Fibroblast of lung (primary cell): ENCODE measurements at regions not wholly inside any gene's neighbourhood (a gene's known extent, or its start where the extent isn't known, plus 50 kb on each side); places are given as distances from the start of the nearest gene placed in this dataset.

Experiments used
- DNase-seq, 2 donors: peaks; one replicate each; pipeline versions ENCODE4 v3.0.0 to v3.0.0-alpha.2; 2010; ENCODE audit warnings: low read depth in 2 of 2
- H2AFZ ChIP-seq: 2 replicates; pipeline ENCODE4 v1.5.1; 2012; ENCODE audit warnings: low read length, control low read depth, inconsistent platforms
- H3K27ac ChIP-seq: 2 replicates; pipeline ENCODE4 v1.5.1; 2011; ENCODE audit warnings: low read length, control low read depth; ENCODE audit not compliant: insufficient read depth
- H3K27me3 ChIP-seq: 2 replicates; pipeline ENCODE4 v1.5.1; 2011; ENCODE audit warnings: mild to moderate bottlenecking, low read length; ENCODE audit not compliant: control insufficient read depth, insufficient read depth
- H3K36me3 ChIP-seq: 2 replicates; pipeline ENCODE4 v1.5.1; 2011; ENCODE audit warnings: low read length; ENCODE audit not compliant: control insufficient read depth, insufficient read depth
- H3K4me1 ChIP-seq: 2 replicates; pipeline ENCODE4 v1.5.1; 2011; ENCODE audit warnings: low read length; ENCODE audit not compliant: control insufficient read depth, insufficient read depth; ENCODE audit errors: extremely low read depth
- H3K4me2 ChIP-seq: 2 replicates; pipeline ENCODE4 v1.5.1; 2011; ENCODE audit warnings: low read length, control low read depth; ENCODE audit not compliant: insufficient read depth; ENCODE audit errors: extremely low read depth
- H3K4me3 ChIP-seq, 4 experiments: fragments of 200-600 bp in 1 of 4; sonication (generic) in 1 of 4; replicated peaks in 1 of 4; 2 replicates each; pipeline ENCODE4 v1.5.1; 2011 to 2016; ENCODE audit warnings: low read length in 4 of 4, low read depth in 3 of 4, mild to moderate bottlenecking in 3 of 4, control low read depth in 2 of 4, inconsistent platforms in 1 of 4, mixed read lengths in 1 of 4; ENCODE audit not compliant: insufficient read depth in 1 of 4; ENCODE audit errors: control extremely low read depth in 1 of 4
- H3K79me2 ChIP-seq: 2 replicates; pipeline ENCODE4 v1.5.1; 2012; ENCODE audit warnings: mild to moderate bottlenecking, low read length, inconsistent platforms; ENCODE audit not compliant: control insufficient read depth, insufficient read depth
- H3K9ac ChIP-seq: 2 replicates; pipeline ENCODE4 v1.5.1; 2011; ENCODE audit warnings: mild to moderate bottlenecking, low read length, control low read depth; ENCODE audit not compliant: insufficient read depth
- H3K9me3 ChIP-seq: 2 replicates; pipeline ENCODE4 v1.5.1; 2012; ENCODE audit warnings: low read depth, low read length; ENCODE audit not compliant: control insufficient read depth, insufficient read depth
- H4K20me1 ChIP-seq: 2 replicates; pipeline ENCODE4 v1.5.1; 2011; ENCODE audit warnings: low read length; ENCODE audit not compliant: control insufficient read depth, insufficient read depth; ENCODE audit errors: extremely low read depth
- CTCF ChIP-seq, 2 donors: IDR thresholded peaks in 1 of 2; conservative IDR thresholded peaks in 1 of 2; 1 replicate in 1 of 2; 2 replicates in 1 of 2; pipeline ENCODE4 v1.5.1; 2011 to 2012; ENCODE audit warnings: low read length in 2 of 2, control low read depth in 1 of 2, inconsistent platforms in 1 of 2, low read depth in 1 of 2, mild to moderate bottlenecking in 1 of 2
- EZH2 ChIP-seq: IDR thresholded peaks from 2 replicates; pipeline ENCODE4 v1.5.1; 2012; ENCODE audit warnings: low read length, control low read depth, mild to moderate bottlenecking; ENCODE audit errors: missing control alignments

DNA sequence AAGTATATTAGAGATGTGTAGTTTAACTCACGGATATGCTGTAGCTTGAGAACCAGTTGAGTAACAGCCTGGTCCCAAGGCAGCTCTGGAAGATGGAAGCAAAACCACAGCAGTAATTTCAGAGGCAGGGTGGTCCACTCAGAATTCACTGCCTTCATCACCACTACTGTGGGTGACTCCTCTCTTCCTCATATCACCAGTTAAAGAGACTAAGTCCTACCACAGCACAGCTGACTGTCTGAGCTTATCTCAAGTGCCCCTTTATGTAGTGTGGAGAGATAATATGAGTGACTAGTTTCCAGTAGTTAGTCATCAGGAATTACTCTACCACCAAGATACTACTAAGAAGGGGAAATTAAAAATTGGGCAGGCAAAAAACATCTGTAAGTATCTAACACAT is 1571.2 kb upstream of the C9orf72 start:
- Histone ChIP-seq H3K36me3 (no peaks in the 10 kb centered on the region), H3K4me1 (no peaks in the 10 kb centered on the region), H3K79me2 (no peaks in the 10 kb centered on the region), H3K4me3 (no peak overlapping the region), H4K20me1 (no peaks in the 10 kb centered on the region), H3K9ac (no peak overlapping the region), H3K9me3 (no peaks in the 10 kb centered on the region), H3K4me2 (no peak overlapping the region), H3K27me3 (no peaks in the 10 kb centered on the region), H3K27ac (no peak overlapping the region), H2AFZ (no peak overlapping the region)
- DNase-seq = peak in 1 of 2 donors; percentile 17
- TF ChIP-seq CTCF (conservative IDR thresholded peaks at IDR 0.05 in 1 of 2, IDR thresholded peaks at IDR 0.05 in 1 of 2; ENCODE audit: low read depth in 1 of 2, low read length in 2 of 2) (no peak), EZH2 (no peak)

DNA sequence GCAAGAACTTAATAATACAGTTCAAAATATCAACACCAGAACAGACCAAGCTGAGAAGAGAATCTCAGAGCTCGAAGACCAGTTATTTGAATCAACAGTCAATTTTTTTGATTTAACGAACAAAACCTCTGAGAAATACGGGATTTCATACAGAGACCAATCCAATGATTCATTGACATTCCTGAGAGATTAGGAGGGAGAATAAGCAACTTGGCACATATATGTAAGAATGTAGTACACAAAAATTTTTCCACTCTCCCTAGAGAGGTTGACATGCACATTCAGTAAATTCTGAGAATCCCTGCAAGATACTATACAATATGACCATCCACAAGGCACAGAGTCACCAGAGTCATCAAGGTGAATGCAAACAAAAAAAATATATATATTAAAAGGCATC is 1577.3 kb upstream of the C9orf72 start:
- H2AFZ ChIP-seq = no peak overlapping the region
- DNase-seq = peak in 1 of 2 donors; percentile 44
- H3K4me2 ChIP-seq = no peak overlapping the region
- no peak overlapping the region for H3K9ac ChIP-seq
- no peaks in the 10 kb centered on the region for H3K9me3 ChIP-seq
- no peaks in the 10 kb centered on the region for H3K4me1 ChIP-seq
- H3K36me3 ChIP-seq = no peaks in the 10 kb centered on the region
- H3K79me2 ChIP-seq = no peaks in the 10 kb centered on the region
- TF ChIP-seq CTCF (conservative IDR thresholded peaks at IDR 0.05 in 1 of 2, IDR thresholded peaks at IDR 0.05 in 1 of 2; ENCODE audit: low read depth in 1 of 2, low read length in 2 of 2) (no peak), EZH2 (no peak)
- H4K20me1 ChIP-seq = no peaks in the 10 kb centered on the region
- H3K27ac ChIP-seq = no peak overlapping the region
- H3K4me3 ChIP-seq = no peak overlapping the region
- H3K27me3 ChIP-seq = no peaks in the 10 kb centered on the region

DNA sequence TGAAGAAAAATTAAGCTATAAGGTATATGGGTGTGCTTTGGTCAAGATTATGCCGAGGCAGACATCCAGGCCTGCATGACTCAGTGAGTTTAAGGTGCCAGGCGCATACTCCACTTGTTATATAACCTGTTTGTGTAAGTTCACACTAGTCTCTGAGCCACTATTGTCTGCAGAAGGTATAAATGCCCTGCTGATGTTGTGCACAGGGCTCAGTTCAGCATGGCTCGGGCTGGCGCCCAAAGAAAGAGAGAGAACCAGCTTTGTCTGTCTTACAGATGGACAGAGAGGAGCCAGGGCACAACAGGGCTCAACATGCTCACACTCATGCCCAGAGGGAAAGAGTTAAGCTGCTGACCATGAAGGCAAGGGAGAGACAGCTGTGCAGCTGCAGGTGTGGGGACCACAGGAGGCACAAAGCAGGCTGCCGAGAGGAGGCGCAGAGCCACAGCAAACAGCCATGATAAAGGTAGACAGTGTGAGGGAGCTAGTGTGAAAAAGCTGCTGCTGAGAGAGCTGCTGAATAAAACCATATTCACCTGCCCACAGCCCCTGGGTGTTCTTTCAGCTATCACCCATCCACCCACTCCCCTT is 1587.6 kb upstream of the C9orf72 start:
- Histone ChIP-seq H3K36me3 (no peaks in the 10 kb centered on the region), H3K4me3 (no peak overlapping the region), H3K9ac (no peak overlapping the region), H3K4me2 (no peak overlapping the region), H4K20me1 (no peaks in the 10 kb centered on the region), H3K4me1 (no peaks in the 10 kb centered on the region), H3K9me3 (no peaks in the 10 kb centered on the region), H3K79me2 (no peaks in the 10 kb centered on the region), H3K27me3 (no peaks in the 10 kb centered on the region), H2AFZ (no peak overlapping the region), H3K27ac (no peak overlapping the region)
- no peak for DNase-seq
- TF ChIP-seq CTCF (conservative IDR thresholded peaks at IDR 0.05 in 1 of 2, IDR thresholded peaks at IDR 0.05 in 1 of 2; ENCODE audit: low read depth in 1 of 2, low read length in 2 of 2) (no peak), EZH2 (no peak)
